SK-N-MC (cell line): ENCODE measurements at regions not wholly inside any gene's neighbourhood (a gene's known extent, or its start where the extent isn't known, plus 50 kb on each side); places are given as distances from the start of the nearest gene placed in this dataset.

Experiments used
- EZH2 ChIP-seq: fragments of 200-600 bp; sonication (generic); IDR thresholded peaks from one replicate; pipeline ENCODE4 v1.6.1; 2017; ENCODE audit warnings: antibody characterized with exemption
- POLR2AphosphoS5 ChIP-seq: IDR thresholded peaks from 2 replicates; pipeline ENCODE4 v1.6.1; 2012; ENCODE audit warnings: mild to moderate bottlenecking, low read depth, low read length, borderline replicate concordance

DNA sequence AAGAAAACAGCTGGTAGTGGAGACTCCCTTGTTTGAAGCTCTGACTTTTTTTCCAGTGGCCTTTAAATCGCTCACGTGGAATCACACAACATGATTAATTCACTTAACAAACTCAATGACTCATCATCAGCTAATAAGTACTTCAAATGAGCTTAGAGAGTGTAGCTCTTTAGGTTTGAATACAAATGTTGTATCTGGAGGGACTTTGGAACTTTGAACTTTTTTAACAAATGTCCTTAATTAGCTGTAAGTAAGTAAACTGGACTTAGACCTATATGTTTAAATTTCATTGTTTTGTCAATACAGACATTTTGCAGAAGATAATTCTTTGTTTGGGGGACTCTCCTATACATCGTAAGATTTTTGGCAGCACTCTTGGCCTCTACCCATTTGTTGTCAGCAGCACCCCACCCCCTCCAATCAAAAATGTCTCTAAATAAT is 581.1 kb downstream of the SPRY1 start:
- TF ChIP-seq EZH2, result no peak
- no peak for TF ChIP-seq POLR2AphosphoS5
